Stimulated activated naive CD8-positive, alpha-beta T cell treated with anti-CD3 and anti-CD28 coated beads, Interleukin-15, Interleukin-2, amounts not matched to agents 100 ng/mL and 50 ng/mL, for 24 hours (primary cell): ENCODE measurements at regions not wholly inside any gene's neighbourhood (a gene's known extent, or its start where the extent isn't known, plus 50 kb on each side); places are given as distances from the start of the nearest gene placed in this dataset.

Source experiments
- H3K27ac Mint-ChIP-seq: one replicate; pipeline ENCODE4 v1.8.0; 2021; ENCODE audit warnings: mild to moderate bottlenecking, mixed read lengths
- H3K27me3 Mint-ChIP-seq: one replicate; pipeline ENCODE4 v1.8.0; 2021; ENCODE audit warnings: mixed read lengths
- H3K36me3 Mint-ChIP-seq: one replicate; pipeline ENCODE4 v1.8.0; 2021; ENCODE audit warnings: low read depth, mixed read lengths
- H3K4me1 Mint-ChIP-seq: one replicate; pipeline ENCODE4 v1.8.0; 2021; ENCODE audit warnings: low read depth, mixed read lengths
- H3K4me3 Mint-ChIP-seq: one replicate; pipeline ENCODE4 v1.8.0; 2021; ENCODE audit warnings: mild to moderate bottlenecking, mixed read lengths
- H3K9me3 Mint-ChIP-seq: one replicate; pipeline ENCODE4 v1.8.0; 2021; ENCODE audit warnings: mixed read lengths

- Mint-ChIP-seq H3K27me3 (peaks cover 15% of the 10 kb centered on the region), H3K4me3 (no peak overlapping the region), H3K9me3 (no peaks in the 10 kb centered on the region), H3K27ac (no peak overlapping the region), H3K4me1 (no peaks in the 10 kb centered on the region), H3K36me3 (no peaks in the 10 kb centered on the region)
Measured at GRCh38 chr11:32184723-32185376, 94.0 kb downstream of the RCN1 start.

GRCh38 chr11:32186118-32186517 is 95.2 kb downstream of the RCN1 start:
- Mint-ChIP-seq H3K27me3 (peaks cover 15% of the 10 kb centered on the region), H3K9me3 (no peaks in the 10 kb centered on the region), H3K27ac (no peak overlapping the region), H3K36me3 (no peaks in the 10 kb centered on the region), H3K4me1 (no peaks in the 10 kb centered on the region), H3K4me3 (no peak overlapping the region)

- Mint-ChIP-seq H3K36me3 (no peaks in the 10 kb centered on the region), H3K9me3 (no peaks in the 10 kb centered on the region), H3K4me3 (no peak overlapping the region), H3K27me3 (peaks cover 18% of the 10 kb centered on the region), H3K27ac (no peak overlapping the region), H3K4me1 (no peaks in the 10 kb centered on the region)
Measured at GRCh38 chr11:32187111-32187510, 96.2 kb downstream of the RCN1 start.

- no peaks in the 10 kb centered on the region for H3K36me3 Mint-ChIP-seq
- H3K27me3 Mint-ChIP-seq = peaks cover 11% of the 10 kb centered on the region
- H3K4me1 Mint-ChIP-seq = no peaks in the 10 kb centered on the region
- H3K4me3 Mint-ChIP-seq = no peak overlapping the region
- no peaks in the 10 kb centered on the region for H3K9me3 Mint-ChIP-seq
- H3K27ac Mint-ChIP-seq = no peak overlapping the region
Measured at GRCh38 chr11:32188785-32189184, 97.9 kb downstream of the RCN1 start.

GRCh38 chr11:32196137-32196536 is 105.3 kb downstream of the RCN1 start:
- Mint-ChIP-seq H3K36me3 (no peaks in the 10 kb centered on the region), H3K27me3 (peaks cover 11% of the 10 kb centered on the region), H3K4me1 (no peaks in the 10 kb centered on the region), H3K4me3 (no peak overlapping the region), H3K9me3 (no peaks in the 10 kb centered on the region), H3K27ac (no peak overlapping the region)

GRCh38 chr11:32198053-32198452 is 107.2 kb downstream of the RCN1 start:
- Mint-ChIP-seq H3K27me3 (peaks cover 9% of the 10 kb centered on the region), H3K4me1 (no peaks in the 10 kb centered on the region), H3K4me3 (no peak overlapping the region), H3K9me3 (no peaks in the 10 kb centered on the region), H3K27ac (no peak overlapping the region), H3K36me3 (no peaks in the 10 kb centered on the region)

- H3K9me3 Mint-ChIP-seq = no peaks in the 10 kb centered on the region
- no peaks in the 10 kb centered on the region for H3K36me3 Mint-ChIP-seq
- peaks cover 10% of the 10 kb centered on the region for H3K27me3 Mint-ChIP-seq
- H3K27ac Mint-ChIP-seq = no peak overlapping the region
- no peak overlapping the region for H3K4me3 Mint-ChIP-seq
- H3K4me1 Mint-ChIP-seq = no peaks in the 10 kb centered on the region
Measured at GRCh38 chr11:32200136-32200847, 109.4 kb downstream of the RCN1 start.

GRCh38 chr11:32204751-32205150 is 113.9 kb downstream of the RCN1 start:
- Mint-ChIP-seq H3K36me3 (no peaks in the 10 kb centered on the region), H3K9me3 (no peaks in the 10 kb centered on the region), H3K27ac (no peak overlapping the region), H3K4me3 (no peak overlapping the region), H3K27me3 (peaks cover 16% of the 10 kb centered on the region), H3K4me1 (no peaks in the 10 kb centered on the region)

GRCh38 chr11:32210556-32210955 is 119.7 kb downstream of the RCN1 start:
- Mint-ChIP-seq H3K9me3 (no peaks in the 10 kb centered on the region), H3K4me1 (peaks cover 3% of the 10 kb centered on the region), H3K27ac (no peak overlapping the region), H3K36me3 (no peaks in the 10 kb centered on the region), H3K4me3 (no peak overlapping the region), H3K27me3 (peaks cover 19% of the 10 kb centered on the region)

GRCh38 chr11:32213223-32213622 is 122.3 kb downstream of the RCN1 start:
- peaks cover 3% of the 10 kb centered on the region for H3K4me1 Mint-ChIP-seq
- H3K4me3 Mint-ChIP-seq = no peak overlapping the region
- no peak overlapping the region for H3K27ac Mint-ChIP-seq
- H3K9me3 Mint-ChIP-seq = no peaks in the 10 kb centered on the region
- H3K36me3 Mint-ChIP-seq = no peaks in the 10 kb centered on the region
- H3K27me3 Mint-ChIP-seq = peaks cover 15% of the 10 kb centered on the region

GRCh38 chr11:32215157-32215556 is 124.3 kb downstream of the RCN1 start:
- Mint-ChIP-seq H3K36me3 (no peaks in the 10 kb centered on the region), H3K4me1 (peaks cover 3% of the 10 kb centered on the region), H3K4me3 (no peak overlapping the region), H3K27me3 (peaks cover 5% of the 10 kb centered on the region), H3K9me3 (no peaks in the 10 kb centered on the region), H3K27ac (no peak overlapping the region)

- no peak overlapping the region for H3K27ac Mint-ChIP-seq
- H3K36me3 Mint-ChIP-seq = no peaks in the 10 kb centered on the region
- no peak overlapping the region for H3K4me3 Mint-ChIP-seq
- H3K27me3 Mint-ChIP-seq = peaks cover 4% of the 10 kb centered on the region
- H3K9me3 Mint-ChIP-seq = no peaks in the 10 kb centered on the region
- H3K4me1 Mint-ChIP-seq = peaks cover 3% of the 10 kb centered on the region
Measured at GRCh38 chr11:32216749-32217148, 125.9 kb downstream of the RCN1 start.

- Mint-ChIP-seq H3K4me1 (no peaks in the 10 kb centered on the region), H3K4me3 (no peak overlapping the region), H3K27ac (no peak overlapping the region), H3K9me3 (no peaks in the 10 kb centered on the region), H3K36me3 (no peaks in the 10 kb centered on the region), H3K27me3 (peaks cover 4% of the 10 kb centered on the region)
Measured at GRCh38 chr11:32219320-32219719, 128.4 kb downstream of the RCN1 start.

- Mint-ChIP-seq H3K36me3 (no peaks in the 10 kb centered on the region), H3K4me1 (no peaks in the 10 kb centered on the region), H3K27me3 (peaks cover 7% of the 10 kb centered on the region), H3K9me3 (no peaks in the 10 kb centered on the region), H3K4me3 (no peak overlapping the region), H3K27ac (no peak overlapping the region)
Measured at GRCh38 chr11:32221476-32222032, 130.7 kb downstream of the RCN1 start.

- no peaks in the 10 kb centered on the region for H3K9me3 Mint-ChIP-seq
- no peak overlapping the region for H3K27ac Mint-ChIP-seq
- H3K4me3 Mint-ChIP-seq = no peak overlapping the region
- no peaks in the 10 kb centered on the region for H3K4me1 Mint-ChIP-seq
- H3K36me3 Mint-ChIP-seq = no peaks in the 10 kb centered on the region
- peaks cover 7% of the 10 kb centered on the region for H3K27me3 Mint-ChIP-seq
Measured at GRCh38 chr11:32224580-32224979, 133.7 kb downstream of the RCN1 start.
